ENCODE measurements at regions not wholly inside any gene's neighbourhood (a gene's known extent, or its start where the extent isn't known, plus 50 kb on each side); places are given as distances from the start of the nearest gene placed in this dataset.

DNA sequence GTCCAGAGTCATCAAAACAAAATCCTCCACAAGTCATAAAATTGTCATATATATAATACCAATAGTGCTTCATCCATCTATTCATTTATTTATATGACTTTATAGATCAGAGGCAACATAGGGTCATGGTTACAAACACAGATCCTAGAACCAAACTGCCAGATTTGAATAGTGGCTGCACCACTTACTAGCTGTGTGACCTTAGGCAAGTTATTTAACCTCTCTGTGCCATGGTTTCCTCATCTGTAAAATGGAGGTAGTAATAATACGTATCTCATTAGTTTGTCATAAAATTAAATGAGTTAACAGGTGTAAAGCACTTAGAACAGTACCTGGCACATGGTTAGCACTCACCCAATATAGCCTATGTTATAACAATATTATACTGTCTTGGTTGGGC is 58.9 kb upstream of the BZW1 start:
- no CpG with 5 or more reads among the region's 1 CpG for WGBS (ENCODE audit: insufficient coverage)
- H3K9ac ChIP-seq (ENCODE audit: insufficient read depth, low read length, poor library complexity, severe bottlenecking) = no peak overlapping the region

GRCh38 chr2:200756618-200757321 is 54.9 kb upstream of the BZW1 start:
- H3K4me1 ChIP-seq (ENCODE audit: control insufficient read depth in 1 of 2, insufficient read depth in 2 of 2, low read length in 2 of 2) = no peaks in the 10 kb centered on the region

More for the DNA sequence above, 58.9 kb upstream of the BZW1 start:
- Mint-ChIP-seq H3K36me3 (peaks cover 11 to 12% of the 10 kb centered on the region in 2 donors), H3K9me3 (no peaks in the 10 kb centered on the region), H3K27ac (no peak overlapping the region), H3K27me3 (ENCODE audit: low read depth in 3 of 3) (peaks cover 0 to 3% (median 0%) of the 10 kb centered on the region in 3 donors), H3K4me3 (no peak overlapping the region), H3K4me1 (peaks cover 13% of the 10 kb centered on the region)
- Histone ChIP-seq H3K4me2 (replicated peaks; ENCODE audit: extremely low read depth, low read length, poor library complexity, severe bottlenecking) (no peak overlapping the region), H3K4me1 (ENCODE audit: control insufficient read depth in 1 of 2, insufficient read depth in 2 of 2, low read length in 2 of 2) (peaks cover 0 to 5% of the 10 kb centered on the region in 2 donors), H2AFZ (ENCODE audit: insufficient read depth, low read depth, low read length, poor library complexity, severe bottlenecking) (no peak overlapping the region), H4K20me1 (ENCODE audit: insufficient read depth, low read length) (no peaks in the 10 kb centered on the region), H3K4me3 (replicated peaks in 1 of 3; ENCODE audit: low read depth in 2 of 3, low read length in 3 of 3) (no peak overlapping the region), H3K36me3 (replicated peaks in 1 of 2; ENCODE audit: control insufficient read depth in 1 of 2, insufficient read depth in 2 of 2, low read length in 2 of 2) (no peaks in the 10 kb centered on the region), H3K27me3 (ENCODE audit: control insufficient read depth in 2 of 2, insufficient read depth in 2 of 2, low read length in 2 of 2) (no peaks in the 10 kb centered on the region), H3K9me3 (replicated peaks in 1 of 2; ENCODE audit: control insufficient read depth in 1 of 2, insufficient read depth in 1 of 2, low read length in 2 of 2) (no peaks in the 10 kb centered on the region), H3K27ac (ENCODE audit: low read depth in 1 of 2, low read length in 2 of 2) (no peak overlapping the region), H3K79me2 (ENCODE audit: insufficient read depth, low read length) (no peaks in the 10 kb centered on the region)
- TF ChIP-seq CTCF (IDR thresholded peaks at IDR 0.05) = no peak
- DNase-seq = no peak
- intact Hi-C loops (cut with micrococcal nuclease) = no loop called here

More at GRCh38 chr2:200756618-200757321, 54.9 kb upstream of the BZW1 start:
- Histone ChIP-seq H3K36me3 (replicated peaks in 1 of 2; ENCODE audit: control insufficient read depth in 1 of 2, insufficient read depth in 2 of 2, low read length in 2 of 2) (peaks cover 0 to 2% of the 10 kb centered on the region in 2 donors), H2AFZ (ENCODE audit: insufficient read depth, low read depth, low read length, poor library complexity, severe bottlenecking) (no peak overlapping the region), H4K20me1 (ENCODE audit: insufficient read depth, low read length) (no peaks in the 10 kb centered on the region), H3K4me3 (replicated peaks in 1 of 3; ENCODE audit: low read depth in 2 of 3, low read length in 3 of 3) (no peak overlapping the region), H3K4me2 (replicated peaks; ENCODE audit: extremely low read depth, low read length, poor library complexity, severe bottlenecking) (no peak overlapping the region), H3K27ac (ENCODE audit: low read depth in 1 of 2, low read length in 2 of 2) (no peak overlapping the region), H3K9me3 (replicated peaks in 1 of 2; ENCODE audit: control insufficient read depth in 1 of 2, insufficient read depth in 1 of 2, low read length in 2 of 2) (no peaks in the 10 kb centered on the region), H3K79me2 (ENCODE audit: insufficient read depth, low read length) (no peaks in the 10 kb centered on the region), H3K27me3 (ENCODE audit: control insufficient read depth in 2 of 2, insufficient read depth in 2 of 2, low read length in 2 of 2) (no peaks in the 10 kb centered on the region), H3K9ac (ENCODE audit: insufficient read depth, low read length, poor library complexity, severe bottlenecking) (no peak overlapping the region)
- Mint-ChIP-seq H3K36me3 (peaks cover 4 to 7% of the 10 kb centered on the region in 2 donors), H3K27ac (no peak overlapping the region), H3K4me3 (no peak overlapping the region), H3K9me3 (no peaks in the 10 kb centered on the region), H3K27me3 (ENCODE audit: low read depth in 3 of 3) (peaks cover 0 to 3% (median 0%) of the 10 kb centered on the region in 3 donors), H3K4me1 (no peaks in the 10 kb centered on the region)
- no peak for DNase-seq
- WGBS (ENCODE audit: insufficient coverage) = 90% methylated on average over 1 of the region's 4 CpGs
- no peak for TF ChIP-seq CTCF (IDR thresholded peaks at IDR 0.05)
- intact Hi-C loops (cut with micrococcal nuclease) = no loop called here

Measured in CD14-positive monocyte (primary cell).